Lung (tissue), 11 donors: ENCODE measurements at regions not wholly inside any gene's neighbourhood (a gene's known extent, or its start where the extent isn't known, plus 50 kb on each side); places are given as distances from the start of the nearest gene placed in this dataset.
A peak's percentile ranks its signal among the peaks of the same experiment; 100 is the strongest.

ENCODE experiments used
- ATAC-seq: fragments of 200-7000 bp; cut with Tn5 transposase; one replicate; pipeline ENCODE4 v1.9.1; 2020; ENCODE audit warnings: moderate number of reproducible peaks; ENCODE audit not compliant: insufficient read depth, low FRiP score
- DNase-seq, 3 donors: peaks; one replicate each; pipeline ENCODE4 v3.0.0-alpha.2; 2013 to 2017
- H3K27ac ChIP-seq, 2 donors: one replicate each; pipeline ENCODE4 v1.5.1; 2013; ENCODE audit warnings: mild to moderate bottlenecking in 2 of 2, moderate library complexity in 2 of 2, control low read depth in 1 of 2, inconsistent platforms in 1 of 2, low read depth in 1 of 2, low read length in 1 of 2
- H3K27me3 ChIP-seq, 3 donors: one replicate each; pipeline ENCODE4 v1.5.1; 2013; ENCODE audit warnings: low read length in 2 of 3; ENCODE audit not compliant: control insufficient read depth in 3 of 3, insufficient read depth in 3 of 3
- H3K36me3 ChIP-seq, 4 donors: one replicate each; pipeline ENCODE4 v1.5.1; 2013; ENCODE audit warnings: low read length in 4 of 4, mild to moderate bottlenecking in 1 of 4, moderate library complexity in 1 of 4; ENCODE audit not compliant: control insufficient read depth in 4 of 4, insufficient read depth in 4 of 4
- H3K4me1 ChIP-seq, 5 donors: one replicate each; pipeline ENCODE4 v1.5.1; 2013; ENCODE audit warnings: low read length in 5 of 5, mild to moderate bottlenecking in 2 of 5, moderate library complexity in 1 of 5; ENCODE audit not compliant: control insufficient read depth in 5 of 5, insufficient read depth in 5 of 5
- H3K4me3 ChIP-seq: one replicate; pipeline ENCODE4 v1.5.1; 2013; ENCODE audit warnings: mild to moderate bottlenecking, control low read depth, moderate library complexity
- H3K9ac ChIP-seq, 2 donors: one replicate each; pipeline ENCODE4 v1.5.1; 2013; ENCODE audit warnings: low read length in 2 of 2, control low read depth in 1 of 2; ENCODE audit not compliant: insufficient read depth in 1 of 2
- H3K9me3 ChIP-seq, 4 donors: one replicate each; pipeline ENCODE4 v1.5.1; 2013; ENCODE audit warnings: low read length in 3 of 4, mild to moderate bottlenecking in 1 of 4, moderate library complexity in 1 of 4; ENCODE audit not compliant: control insufficient read depth in 4 of 4, insufficient read depth in 3 of 4
- WGBS, 2 donors: extraction: QIAGEN DNeasy Blood & Tissue Kit; methylation state at CpG; one replicate each; pipeline ENCODE4 v1.1.7; 2013; 5-methylcytosine and 5-hydroxymethylcytosine counted together
- TF ChIP-seq, protein P1 (sequence below): IDR thresholded peaks from 2 replicates; pipeline ENCODE4 v1.5.1; 2012; ENCODE audit warnings: mild to moderate bottlenecking; ENCODE audit errors: control extremely low read depth, extremely low read depth
- donor health status: control.
- donor health status: control.
- donor health status: Bipolar disorder and iron deficiency.
- donor health status: healthy.
- donor health status: DM: yes; HTN: yes; CAD: no.

DNA sequence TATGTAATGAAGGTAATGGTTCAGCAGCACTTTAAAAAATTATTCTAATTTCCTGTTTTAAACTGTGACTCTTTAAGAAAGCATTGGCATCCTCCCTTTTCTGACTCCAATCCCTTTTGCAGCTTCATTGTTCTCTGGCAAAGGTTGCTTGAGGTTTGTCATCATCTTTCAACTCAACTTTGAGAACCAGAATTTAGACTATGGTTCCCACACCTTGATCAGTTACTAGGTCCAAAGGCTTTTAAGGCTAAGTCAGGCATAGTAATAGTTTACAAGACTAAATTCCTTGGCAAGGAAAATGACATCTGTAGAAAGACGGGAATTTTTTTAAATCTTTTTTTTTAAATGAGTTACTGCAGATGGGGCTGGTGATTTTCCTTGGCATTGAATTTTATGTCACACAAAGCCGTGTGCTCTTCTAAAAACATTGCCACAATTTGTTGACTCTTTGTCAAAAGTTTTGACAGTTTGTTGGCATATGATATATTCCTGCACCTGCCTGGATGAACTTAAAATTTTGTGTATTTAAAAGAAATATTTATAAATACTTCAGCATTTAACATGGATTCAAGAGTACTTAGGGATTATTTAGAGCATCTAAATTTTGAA, 451.0 kb downstream of the MEIS1 start:
- DNase-seq (no peak), ATAC-seq (no peak)
- no peaks in the 10 kb centered on the region for H3K36me3 ChIP-seq

DNA sequence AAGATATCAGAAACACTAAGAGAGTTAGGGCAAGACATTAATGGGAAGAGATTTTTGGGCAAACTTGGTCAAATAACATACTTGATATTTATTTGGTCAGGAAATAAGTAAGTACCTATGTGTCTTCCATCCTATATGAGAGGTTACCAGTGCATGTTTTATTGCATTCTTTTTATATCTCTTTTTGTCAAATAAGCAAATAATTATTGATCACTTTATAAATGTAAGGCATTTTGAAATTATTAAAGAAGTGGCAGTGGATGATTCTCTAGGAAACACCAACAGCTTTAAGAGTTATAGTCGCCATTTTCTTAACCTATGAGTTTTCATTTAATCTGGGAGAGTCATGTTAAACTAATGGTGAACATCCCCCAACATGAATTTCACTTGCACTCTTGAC, 453.3 kb downstream of the MEIS1 start:
- TF ChIP-seq, protein P1, sequence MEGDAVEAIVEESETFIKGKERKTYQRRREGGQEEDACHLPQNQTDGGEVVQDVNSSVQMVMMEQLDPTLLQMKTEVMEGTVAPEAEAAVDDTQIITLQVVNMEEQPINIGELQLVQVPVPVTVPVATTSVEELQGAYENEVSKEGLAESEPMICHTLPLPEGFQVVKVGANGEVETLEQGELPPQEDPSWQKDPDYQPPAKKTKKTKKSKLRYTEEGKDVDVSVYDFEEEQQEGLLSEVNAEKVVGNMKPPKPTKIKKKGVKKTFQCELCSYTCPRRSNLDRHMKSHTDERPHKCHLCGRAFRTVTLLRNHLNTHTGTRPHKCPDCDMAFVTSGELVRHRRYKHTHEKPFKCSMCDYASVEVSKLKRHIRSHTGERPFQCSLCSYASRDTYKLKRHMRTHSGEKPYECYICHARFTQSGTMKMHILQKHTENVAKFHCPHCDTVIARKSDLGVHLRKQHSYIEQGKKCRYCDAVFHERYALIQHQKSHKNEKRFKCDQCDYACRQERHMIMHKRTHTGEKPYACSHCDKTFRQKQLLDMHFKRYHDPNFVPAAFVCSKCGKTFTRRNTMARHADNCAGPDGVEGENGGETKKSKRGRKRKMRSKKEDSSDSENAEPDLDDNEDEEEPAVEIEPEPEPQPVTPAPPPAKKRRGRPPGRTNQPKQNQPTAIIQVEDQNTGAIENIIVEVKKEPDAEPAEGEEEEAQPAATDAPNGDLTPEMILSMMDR = no peak
- Histone ChIP-seq H3K4me3 (no peak overlapping the region), H3K9me3 (peaks cover 0 to 4% (median 3%) of the 10 kb centered on the region in 4 donors), H3K9ac (no peak overlapping the region), H3K27ac (no peak overlapping the region), H3K27me3 (no peaks in the 10 kb centered on the region), H3K36me3 (no peaks in the 10 kb centered on the region), H3K4me1 (peaks cover 0 to 34% (median 11%) of the 10 kb centered on the region in 5 donors)
- WGBS, 2 donors = 89 to 91% methylated on average over 1 of the region's 1 CpG
- no peak for DNase-seq
- no peak for ATAC-seq

More for the DNA sequence above, 451.0 kb downstream of the MEIS1 start:
- Histone ChIP-seq H3K27ac (no peak overlapping the region), H3K9me3 (peaks cover 0 to 4% (median 3%) of the 10 kb centered on the region in 4 donors), H3K27me3 (no peaks in the 10 kb centered on the region), H3K4me3 (no peak overlapping the region), H3K9ac (no peak overlapping the region), H3K4me1 (peaks cover 0 to 38% (median 11%) of the 10 kb centered on the region in 5 donors)
- TF ChIP-seq, protein P1 = no peak
- 41 to 69% methylated on average over 2 of the region's 2 CpGs for WGBS, 2 donors

DNA sequence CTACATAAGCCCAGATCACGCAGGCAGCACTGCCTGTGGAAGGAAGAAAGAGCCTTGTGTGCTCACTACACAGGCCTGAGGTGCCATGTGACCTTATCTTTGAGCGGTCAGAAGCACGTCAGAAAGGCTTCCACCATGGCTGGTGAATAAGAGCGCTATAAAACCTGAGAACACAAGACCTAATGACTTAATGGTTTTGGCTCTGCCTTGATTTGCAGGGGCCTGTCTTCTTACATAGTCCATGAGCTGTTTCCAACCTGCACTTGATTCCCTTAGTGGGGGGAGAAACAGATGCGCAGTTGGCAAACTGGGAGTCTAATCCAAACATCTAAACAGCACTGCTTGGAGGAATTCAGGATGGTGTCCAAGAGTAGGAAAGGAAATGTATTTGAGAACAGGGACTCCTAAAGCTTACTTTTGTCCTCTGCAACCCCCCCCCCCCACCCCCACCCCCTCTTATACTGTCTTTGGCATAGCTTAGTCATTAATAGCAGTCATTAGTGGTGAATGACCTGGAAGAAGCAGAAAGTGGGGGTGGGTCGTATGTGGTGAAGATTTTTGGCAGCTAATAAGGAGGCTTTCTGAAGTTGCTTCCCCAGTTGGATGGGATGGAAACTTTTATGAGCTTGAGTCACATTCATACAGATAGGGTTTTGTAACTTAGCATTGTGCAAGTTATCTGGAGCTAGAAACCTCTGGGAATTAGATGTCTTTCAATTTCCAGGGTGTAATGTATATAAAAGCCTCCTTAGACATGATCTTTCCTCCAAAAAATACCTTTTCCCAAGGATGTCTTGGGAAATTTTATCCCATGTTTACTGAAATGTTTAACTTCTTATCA, 454.1 kb downstream of the MEIS1 start:
- H3K9ac ChIP-seq = no peak overlapping the region
- H3K27ac ChIP-seq = no peak overlapping the region
- peaks cover 0 to 4% (median 1%) of the 10 kb centered on the region in 4 donors for H3K9me3 ChIP-seq
- ATAC-seq = peak; percentile 58
- no peaks in the 10 kb centered on the region for H3K27me3 ChIP-seq
- TF ChIP-seq, protein P1 = no peak
- DNase-seq = peak; percentile 90 to 97 (median 96)
- peaks cover 0 to 34% (median 11%) of the 10 kb centered on the region in 5 donors for H3K4me1 ChIP-seq
- no peaks in the 10 kb centered on the region for H3K36me3 ChIP-seq
- WGBS, 2 donors = 73 to 79% methylated on average over 6 of the region's 6 CpGs
- H3K4me3 ChIP-seq = no peak overlapping the region
